ENCODE measurements at regions not wholly inside any gene's neighbourhood (a gene's known extent, or its start where the extent isn't known, plus 50 kb on each side); places are given as distances from the start of the nearest gene placed in this dataset.

GRCh38 chr4:146029147-146029546 is 90.5 kb upstream of the ZNF827 start:
- no peak for DNase-seq (ENCODE audit: low read depth in 4 of 4, low spot score in 2 of 4)

GRCh38 chr4:146027761-146028160 is 89.1 kb upstream of the ZNF827 start:
- no peak for DNase-seq (ENCODE audit: low read depth in 4 of 4, low spot score in 2 of 4)

GRCh38 chr4:146023334-146023967 is 84.8 kb upstream of the ZNF827 start:
- DNase-seq (ENCODE audit: low read depth in 4 of 4, low spot score in 2 of 4), result no peak

- DNase-seq (ENCODE audit: low read depth in 4 of 4, low spot score in 2 of 4), result no peak
These were observed 83.9 kb upstream of the ZNF827 start for GRCh38 chr4:146022541-146022940.

GRCh38 chr4:146018247-146018646 is 79.6 kb upstream of the ZNF827 start:
- no peak for DNase-seq (ENCODE audit: low read depth in 4 of 4, low spot score in 2 of 4)

- no peak for DNase-seq (ENCODE audit: low read depth in 4 of 4, low spot score in 2 of 4)
These were observed 66.1 kb upstream of the ZNF827 start for GRCh38 chr4:146004730-146005129.

- DNase-seq (ENCODE audit: low read depth in 4 of 4, low spot score in 2 of 4), result no peak
These were observed 50.0 kb upstream of the ZNF827 start for GRCh38 chr4:145988628-145989027.

Measured in left renal cortex interstitium (tissue), 4 donors.